T-helper 2 cell treated with Interferon-gamma antibody and Interleukin-4, amounts not matched to agents 5 μg/mL and 100 μg/mL, for 36 hours (primary cell): ENCODE measurements at regions not wholly inside any gene's neighbourhood (a gene's known extent, or its start where the extent isn't known, plus 50 kb on each side); places are given as distances from the start of the nearest gene placed in this dataset.
A peak's percentile ranks its signal among the peaks of the same experiment; 100 is the strongest.

Experiments
- DNase-seq: peaks from one replicate; pipeline ENCODE4 v3.0.0; 2021; ENCODE audit warnings: low spot score
- H3K27ac Mint-ChIP-seq: one replicate; pipeline ENCODE4 v1.8.0; 2021; ENCODE audit warnings: mild to moderate bottlenecking, mixed read lengths
- H3K27me3 Mint-ChIP-seq: one replicate; pipeline ENCODE4 v1.8.0; 2021; ENCODE audit warnings: low read depth, mixed read lengths
- H3K36me3 Mint-ChIP-seq: one replicate; pipeline ENCODE4 v1.8.0; 2021; ENCODE audit warnings: low read depth, mixed read lengths
- H3K4me1 Mint-ChIP-seq: one replicate; pipeline ENCODE4 v1.8.0; 2021; ENCODE audit warnings: low read depth, mixed read lengths
- H3K4me3 Mint-ChIP-seq: one replicate; pipeline ENCODE4 v1.8.0; 2022; ENCODE audit warnings: mild to moderate bottlenecking, moderate library complexity, mixed read lengths
- H3K9me3 Mint-ChIP-seq: one replicate; pipeline ENCODE4 v1.8.0; 2021; ENCODE audit warnings: mixed read lengths

GRCh38 chr1:208643005-208643597 lies 398.9 kb upstream of the PLXNA2 start:
- Mint-ChIP-seq H3K4me3 (no peak overlapping the region), H3K27me3 (no peaks in the 10 kb centered on the region), H3K36me3 (no peaks in the 10 kb centered on the region), H3K4me1 (no peaks in the 10 kb centered on the region), H3K27ac (no peak overlapping the region), H3K9me3 (no peaks in the 10 kb centered on the region)
- DNase-seq, result no peak

- Mint-ChIP-seq H3K9me3 (no peaks in the 10 kb centered on the region), H3K4me3 (no peak overlapping the region), H3K36me3 (no peaks in the 10 kb centered on the region), H3K27ac (no peak overlapping the region), H3K4me1 (no peaks in the 10 kb centered on the region), H3K27me3 (no peaks in the 10 kb centered on the region)
- no peak for DNase-seq
Measured at GRCh38 chr1:208644401-208645160, 400.4 kb upstream of the PLXNA2 start.

- H3K27ac Mint-ChIP-seq, result no peak overlapping the region
- H3K27me3 Mint-ChIP-seq, result no peaks in the 10 kb centered on the region
- no peaks in the 10 kb centered on the region for H3K36me3 Mint-ChIP-seq
- DNase-seq, result no peak
- no peaks in the 10 kb centered on the region for H3K4me1 Mint-ChIP-seq
- H3K9me3 Mint-ChIP-seq, result no peaks in the 10 kb centered on the region
- no peak overlapping the region for H3K4me3 Mint-ChIP-seq
Measured at GRCh38 chr1:208646431-208646830, 402.2 kb upstream of the PLXNA2 start.

GRCh38 chr1:208648146-208648545 lies 404.0 kb upstream of the PLXNA2 start:
- no peak overlapping the region for H3K4me3 Mint-ChIP-seq
- DNase-seq, result no peak
- no peaks in the 10 kb centered on the region for H3K36me3 Mint-ChIP-seq
- no peak overlapping the region for H3K27ac Mint-ChIP-seq
- no peaks in the 10 kb centered on the region for H3K9me3 Mint-ChIP-seq
- H3K27me3 Mint-ChIP-seq, result peaks cover 4% of the 10 kb centered on the region
- H3K4me1 Mint-ChIP-seq, result no peaks in the 10 kb centered on the region

GRCh38 chr1:208652296-208653160 lies 408.3 kb upstream of the PLXNA2 start:
- no peak overlapping the region for H3K27ac Mint-ChIP-seq
- no peaks in the 10 kb centered on the region for H3K36me3 Mint-ChIP-seq
- DNase-seq, result peak; percentile 7
- H3K4me1 Mint-ChIP-seq, result no peaks in the 10 kb centered on the region
- H3K4me3 Mint-ChIP-seq, result no peak overlapping the region
- peaks cover 6% of the 10 kb centered on the region for H3K27me3 Mint-ChIP-seq
- no peaks in the 10 kb centered on the region for H3K9me3 Mint-ChIP-seq

GRCh38 chr1:208653426-208653825 lies 409.2 kb upstream of the PLXNA2 start:
- no peak overlapping the region for H3K4me3 Mint-ChIP-seq
- H3K36me3 Mint-ChIP-seq, result no peaks in the 10 kb centered on the region
- no peak for DNase-seq
- no peaks in the 10 kb centered on the region for H3K4me1 Mint-ChIP-seq
- H3K9me3 Mint-ChIP-seq, result no peaks in the 10 kb centered on the region
- H3K27ac Mint-ChIP-seq, result no peak overlapping the region
- H3K27me3 Mint-ChIP-seq, result peaks cover 6% of the 10 kb centered on the region

- no peak overlapping the region for H3K4me3 Mint-ChIP-seq
- no peak overlapping the region for H3K27ac Mint-ChIP-seq
- no peaks in the 10 kb centered on the region for H3K9me3 Mint-ChIP-seq
- no peak for DNase-seq
- peaks cover 6% of the 10 kb centered on the region for H3K27me3 Mint-ChIP-seq
- H3K4me1 Mint-ChIP-seq, result no peaks in the 10 kb centered on the region
- H3K36me3 Mint-ChIP-seq, result no peaks in the 10 kb centered on the region
Measured at GRCh38 chr1:208654241-208654640, 410.1 kb upstream of the PLXNA2 start.

- no peak overlapping the region for H3K27ac Mint-ChIP-seq
- no peaks in the 10 kb centered on the region for H3K9me3 Mint-ChIP-seq
- no peaks in the 10 kb centered on the region for H3K27me3 Mint-ChIP-seq
- no peak for DNase-seq
- H3K4me3 Mint-ChIP-seq, result no peak overlapping the region
- H3K4me1 Mint-ChIP-seq, result no peaks in the 10 kb centered on the region
- no peaks in the 10 kb centered on the region for H3K36me3 Mint-ChIP-seq
Measured at GRCh38 chr1:208665936-208666335, 421.8 kb upstream of the PLXNA2 start.

GRCh38 chr1:208668991-208669390 lies 424.8 kb upstream of the PLXNA2 start:
- no peaks in the 10 kb centered on the region for H3K9me3 Mint-ChIP-seq
- H3K36me3 Mint-ChIP-seq, result no peaks in the 10 kb centered on the region
- DNase-seq, result no peak
- H3K4me1 Mint-ChIP-seq, result no peaks in the 10 kb centered on the region
- no peak overlapping the region for H3K27ac Mint-ChIP-seq
- H3K27me3 Mint-ChIP-seq, result no peaks in the 10 kb centered on the region
- H3K4me3 Mint-ChIP-seq, result no peak overlapping the region

GRCh38 chr1:208670778-208671177 lies 426.6 kb upstream of the PLXNA2 start:
- Mint-ChIP-seq H3K27me3 (no peaks in the 10 kb centered on the region), H3K4me3 (no peak overlapping the region), H3K27ac (no peak overlapping the region), H3K9me3 (no peaks in the 10 kb centered on the region), H3K4me1 (no peaks in the 10 kb centered on the region), H3K36me3 (no peaks in the 10 kb centered on the region)
- no peak for DNase-seq

GRCh38 chr1:208681878-208682663 lies 437.9 kb upstream of the PLXNA2 start:
- Mint-ChIP-seq H3K27ac (no peak overlapping the region), H3K36me3 (no peaks in the 10 kb centered on the region), H3K27me3 (no peaks in the 10 kb centered on the region), H3K4me1 (no peaks in the 10 kb centered on the region), H3K4me3 (no peak overlapping the region), H3K9me3 (no peaks in the 10 kb centered on the region)
- no peak for DNase-seq

GRCh38 chr1:208682664-208683013 lies 438.5 kb upstream of the PLXNA2 start:
- Mint-ChIP-seq H3K4me1 (no peaks in the 10 kb centered on the region), H3K36me3 (no peaks in the 10 kb centered on the region), H3K27ac (no peak overlapping the region), H3K9me3 (no peaks in the 10 kb centered on the region), H3K27me3 (no peaks in the 10 kb centered on the region), H3K4me3 (no peak overlapping the region)
- no peak for DNase-seq

- no peaks in the 10 kb centered on the region for H3K36me3 Mint-ChIP-seq
- H3K4me1 Mint-ChIP-seq, result no peaks in the 10 kb centered on the region
Measured at GRCh38 chr1:208683141-208683540, 439.0 kb upstream of the PLXNA2 start.

GRCh38 chr1:208684192-208684591 lies 440.0 kb upstream of the PLXNA2 start:
- Mint-ChIP-seq H3K27ac (no peak overlapping the region), H3K9me3 (no peaks in the 10 kb centered on the region), H3K27me3 (no peaks in the 10 kb centered on the region), H3K4me1 (no peaks in the 10 kb centered on the region), H3K4me3 (no peak overlapping the region), H3K36me3 (no peaks in the 10 kb centered on the region)
- DNase-seq, result no peak

More at GRCh38 chr1:208683141-208683540, 439.0 kb upstream of the PLXNA2 start:
- no peaks in the 10 kb centered on the region for H3K9me3 Mint-ChIP-seq
- H3K4me3 Mint-ChIP-seq, result no peak overlapping the region
- H3K27ac Mint-ChIP-seq, result no peak overlapping the region
- H3K27me3 Mint-ChIP-seq, result no peaks in the 10 kb centered on the region
- no peak for DNase-seq
